OCI-LY7 (cell line): ENCODE measurements at regions not wholly inside any gene's neighbourhood (a gene's known extent, or its start where the extent isn't known, plus 50 kb on each side); places are given as distances from the start of the nearest gene placed in this dataset.

ENCODE experiments used
- BruUV-seq: library from RNA; stranded (reverse); fragments of 400-500 nt; replicated peaks from 2 replicates; lab custom pipeline; 2021; lab: Mats Ljungman, UMichigan
- CTCF ChIA-PET: fragments of 300-600 bp; sonication (Branson Sonifier 250); formaldehyde crosslinking; loops from one replicate; lab custom pipeline; 2022; ENCODE audit warnings: antibody characterized with exemption; ENCODE audit not compliant: unreplicated experiment; lab: Charles Lee
- POLR2A ChIA-PET: fragments of 300-600 bp; sonication (Branson Sonifier 250); formaldehyde crosslinking; loops from one replicate; lab custom pipeline; 2022; ENCODE audit warnings: antibody characterized with exemption; lab: Charles Lee
- DNase-seq: peaks from one replicate; pipeline ENCODE4 v3.0.0-alpha.2; 2015; ENCODE audit warnings: low spot score
- H2AFZ ChIP-seq: fragments of 200-600 bp; sonication (generic), shearing (Covaris generic); 2 replicates; pipeline ENCODE4 v1.6.1; 2014; ENCODE audit warnings: mild to moderate bottlenecking, antibody characterized with exemption, low read length, moderate library complexity
- H3K27ac ChIP-seq: fragments of 200-600 bp; sonication (generic); 2 replicates; pipeline ENCODE4 v1.5.1; 2014; ENCODE audit warnings: mixed run types, low read depth, mild to moderate bottlenecking, moderate library complexity, low read length, inconsistent platforms; ENCODE audit not compliant: poor library complexity, severe bottlenecking
- H3K36me3 ChIP-seq: fragments of 200-600 bp; sonication (generic); 2 replicates; pipeline ENCODE4 v1.6.1; 2014; ENCODE audit warnings: mild to moderate bottlenecking, antibody characterized with exemption, low read length, moderate library complexity, mixed read lengths; ENCODE audit not compliant: insufficient read depth
- H3K4me1 ChIP-seq: fragments of 200-600 bp; sonication (generic); 2 replicates; pipeline ENCODE4 v1.5.1; 2014; ENCODE audit warnings: mild to moderate bottlenecking, low read length; ENCODE audit not compliant: insufficient read depth, poor library complexity, severe bottlenecking
- H3K4me2 ChIP-seq: fragments of 200-600 bp; sonication (generic); 2 replicates; pipeline ENCODE4 v1.6.1; 2014; ENCODE audit warnings: mild to moderate bottlenecking, low read length
- H3K4me3 ChIP-seq: fragments of 200-600 bp; sonication (generic); 2 replicates; pipeline ENCODE4 v1.5.1; 2014; ENCODE audit warnings: mild to moderate bottlenecking, low read depth, low read length; ENCODE audit not compliant: poor library complexity, severe bottlenecking
- H3K79me2 ChIP-seq: fragments of 200-600 bp; sonication (generic); 2 replicates; pipeline ENCODE4 v1.6.1; 2016; ENCODE audit warnings: low read depth, mild to moderate bottlenecking, low read length, moderate library complexity, mixed read lengths; ENCODE audit not compliant: insufficient read depth
- H3K9me2 ChIP-seq: fragments of 200-600 bp; sonication (generic); 2 replicates; pipeline ENCODE4 v1.6.1; 2016; ENCODE audit warnings: mild to moderate bottlenecking, low read length, mixed read lengths; ENCODE audit not compliant: insufficient read depth
- H3K9me3 ChIP-seq: fragments of 200-600 bp; sonication (generic); 2 replicates; pipeline ENCODE4 v1.6.1; 2014; ENCODE audit warnings: mild to moderate bottlenecking, mixed run types, low read length, mixed read lengths
- H4K20me1 ChIP-seq: fragments of 200-600 bp; sonication (generic); 2 replicates; pipeline ENCODE4 v1.6.1; 2014; ENCODE audit warnings: mild to moderate bottlenecking, antibody characterized with exemption, low read length, moderate library complexity, mixed read lengths; ENCODE audit not compliant: insufficient read depth
- CTCF ChIP-seq: fragments of 200-600 bp; sonication (generic); conservative IDR thresholded peaks from 2 replicates; pipeline ENCODE4 v1.5.1; 2014; ENCODE audit warnings: mild to moderate bottlenecking, antibody characterized with exemption, low read length, moderate library complexity, mixed read lengths
- EZH2phosphoT487 ChIP-seq: fragments of 200-600 bp; sonication (generic); IDR thresholded peaks from 2 replicates; pipeline ENCODE4 v1.6.1; 2018; ENCODE audit warnings: low read depth, borderline replicate concordance, mild to moderate bottlenecking, mixed run types, antibody characterized with exemption, low read length, moderate library complexity, mixed read lengths
- intact Hi-C: fragments of 100-400 bp; cut with micrococcal nuclease; formaldehyde crosslinking; loops from one replicate; pipeline ENCODE4 v1.10.0; 2022; ENCODE audit not compliant: unreplicated experiment

GRCh38 chr14:65852689-65853088 is 440.2 kb downstream of the FUT8 start:
- no peak for DNase-seq
- POLR2A ChIA-PET, result no interaction called here
- BruUV-seq, result no TSS peak

GRCh38 chr14:65853407-65853955 is 441.0 kb downstream of the FUT8 start:
- DNase-seq, result no peak
- ChIA-PET CTCF (no interaction called here), POLR2A (no interaction called here)
- TF ChIP-seq CTCF, result no peak
- TF ChIP-seq EZH2phosphoT487, result no peak
- Histone ChIP-seq H3K79me2 (no peaks in the 10 kb centered on the region), H3K4me2 (no peak overlapping the region), H3K27ac (no peak overlapping the region), H3K4me1 (no peaks in the 10 kb centered on the region), H2AFZ (no peak overlapping the region), H4K20me1 (no peaks in the 10 kb centered on the region), H3K9me3 (no peaks in the 10 kb centered on the region), H3K4me3 (no peak overlapping the region), H3K36me3 (no peaks in the 10 kb centered on the region), H3K9me2 (no peaks in the 10 kb centered on the region)
- intact Hi-C loops, result no loop called here
- BruUV-seq, result no TSS peak

More at GRCh38 chr14:65852689-65853088, 440.2 kb downstream of the FUT8 start:
- Histone ChIP-seq H3K36me3 (no peaks in the 10 kb centered on the region), H3K27ac (no peak overlapping the region), H4K20me1 (no peaks in the 10 kb centered on the region), H3K4me1 (no peaks in the 10 kb centered on the region), H3K9me2 (no peaks in the 10 kb centered on the region), H3K4me3 (no peak overlapping the region), H3K4me2 (no peak overlapping the region), H3K9me3 (no peaks in the 10 kb centered on the region), H2AFZ (no peak overlapping the region), H3K79me2 (no peaks in the 10 kb centered on the region)
- no peak for TF ChIP-seq EZH2phosphoT487
- no peak for TF ChIP-seq CTCF
- CTCF ChIA-PET, result no interaction called here
- intact Hi-C loops, result no loop called here

- no TSS peak for BruUV-seq
- TF ChIP-seq CTCF (no peak), EZH2phosphoT487 (no peak)
- no peaks in the 10 kb centered on the region for H3K4me1 ChIP-seq
- ChIA-PET CTCF (no interaction called here), POLR2A (no interaction called here)
- H3K9me2 ChIP-seq, result no peaks in the 10 kb centered on the region
- no peak overlapping the region for H3K4me2 ChIP-seq
- no peak overlapping the region for H3K4me3 ChIP-seq
- no peak overlapping the region for H3K27ac ChIP-seq
- no peak overlapping the region for H2AFZ ChIP-seq
- intact Hi-C loops, result no loop called here
- no peaks in the 10 kb centered on the region for H3K36me3 ChIP-seq
- DNase-seq, result no peak
- H4K20me1 ChIP-seq, result no peaks in the 10 kb centered on the region
- H3K79me2 ChIP-seq, result no peaks in the 10 kb centered on the region
- no peaks in the 10 kb centered on the region for H3K9me3 ChIP-seq
Measured at GRCh38 chr14:65854215-65854614, 441.7 kb downstream of the FUT8 start.
